H9 (cell line): ENCODE measurements at regions not wholly inside any gene's neighbourhood (a gene's known extent, or its start where the extent isn't known, plus 50 kb on each side); places are given as distances from the start of the nearest gene placed in this dataset.

Source experiments
- DNase-seq: peaks from one replicate; pipeline ENCODE4 v3.0.0-alpha.2; 2017
- H2AFZ ChIP-seq: one replicate; pipeline ENCODE4 v1.6.1; 2013; ENCODE audit warnings: mild to moderate bottlenecking, low read length, control low read depth, moderate library complexity
- H2AK5ac ChIP-seq: 2 replicates; pipeline ENCODE4 v1.6.1; 2013; ENCODE audit warnings: low read length, control low read depth, mixed read lengths; ENCODE audit not compliant: insufficient read length
- H2BK120ac ChIP-seq: one replicate; pipeline ENCODE4 v1.6.1; 2013; ENCODE audit warnings: low read depth, mild to moderate bottlenecking, low read length, control low read depth, inconsistent platforms; ENCODE audit not compliant: poor library complexity, severe bottlenecking
- H2BK12ac ChIP-seq: 2 replicates; pipeline ENCODE4 v1.6.1; 2013; ENCODE audit warnings: low read length, control low read depth, mixed read lengths, low read depth; ENCODE audit not compliant: insufficient read length
- H2BK15ac ChIP-seq: 2 replicates; pipeline ENCODE4 v1.6.1; 2013; ENCODE audit warnings: low read depth, low read length, control low read depth
- H2BK20ac ChIP-seq: one replicate; pipeline ENCODE4 v1.6.1; 2013; ENCODE audit warnings: low read depth, mild to moderate bottlenecking, low read length, control low read depth, inconsistent platforms; ENCODE audit not compliant: poor library complexity, severe bottlenecking
- H2BK5ac ChIP-seq: 2 replicates; pipeline ENCODE4 v1.6.1; 2013; ENCODE audit warnings: low read length, control low read depth, mixed read lengths; ENCODE audit not compliant: insufficient read length
- H3K14ac ChIP-seq: 2 replicates; pipeline ENCODE4 v1.6.1; 2013; ENCODE audit warnings: low read length, control low read depth; ENCODE audit not compliant: insufficient read depth
- H3K18ac ChIP-seq: 2 replicates; pipeline ENCODE4 v1.6.1; 2013; ENCODE audit warnings: low read depth, mild to moderate bottlenecking, mixed read lengths, low read length, control low read depth; ENCODE audit not compliant: insufficient read length
- H3K23ac ChIP-seq: 2 replicates; pipeline ENCODE4 v1.6.1; 2013; ENCODE audit warnings: low read length, control low read depth, mixed read lengths, low read depth; ENCODE audit not compliant: insufficient read length
- H3K23me2 ChIP-seq: 2 replicates; pipeline ENCODE4 v1.6.1; 2013; ENCODE audit warnings: low read depth, mild to moderate bottlenecking, mixed read lengths, low read length, control low read depth; ENCODE audit not compliant: insufficient read length, poor library complexity, severe bottlenecking
- H3K27ac ChIP-seq: 2 replicates; pipeline ENCODE4 v1.5.1; 2013; ENCODE audit warnings: low read length, control low read depth, mixed read lengths, low read depth; ENCODE audit not compliant: insufficient read length
- H3K27me3 ChIP-seq: 2 replicates; pipeline ENCODE4 v1.6.1; 2013; ENCODE audit warnings: low read length, control low read depth, inconsistent platforms; ENCODE audit not compliant: insufficient read depth
- H3K4ac ChIP-seq: 2 replicates; pipeline ENCODE4 v1.6.1; 2013; ENCODE audit warnings: low read depth, mild to moderate bottlenecking, control low read depth, inconsistent platforms, low read length, moderate library complexity
- H3K4me1 ChIP-seq: 2 replicates; pipeline ENCODE4 v1.6.1; 2013; ENCODE audit warnings: low read length, control low read depth, inconsistent platforms; ENCODE audit not compliant: insufficient read depth
- H3K4me2 ChIP-seq: 2 replicates; pipeline ENCODE4 v1.6.1; 2013; ENCODE audit warnings: low read length, control low read depth, mixed read lengths; ENCODE audit not compliant: insufficient read length, insufficient read depth
- H3K56ac ChIP-seq: 2 replicates; pipeline ENCODE4 v1.6.1; 2013; ENCODE audit warnings: low read depth, mild to moderate bottlenecking, mixed read lengths, low read length, control low read depth; ENCODE audit not compliant: insufficient read length
- H3K79me1 ChIP-seq: 2 replicates; pipeline ENCODE4 v1.6.1; 2013; ENCODE audit warnings: low read depth, mild to moderate bottlenecking, moderate library complexity, low read length, control low read depth, inconsistent platforms; ENCODE audit not compliant: insufficient read depth, poor library complexity, severe bottlenecking
- H3K79me2 ChIP-seq: 2 replicates; pipeline ENCODE4 v1.6.1; 2013; ENCODE audit warnings: low read length, control low read depth, inconsistent platforms; ENCODE audit not compliant: insufficient read depth
- H3K9ac ChIP-seq: 2 replicates; pipeline ENCODE4 v1.6.1; 2013; ENCODE audit warnings: low read length, control low read depth, mixed read lengths; ENCODE audit not compliant: insufficient read length; ENCODE audit errors: extremely low read depth
- H3K9me3 ChIP-seq: one replicate; pipeline ENCODE4 v1.6.1; 2013; ENCODE audit warnings: low read depth, low read length, inconsistent platforms; ENCODE audit not compliant: control insufficient read depth
- H3T11ph ChIP-seq: one replicate; pipeline ENCODE4 v1.6.1; 2013; ENCODE audit warnings: mild to moderate bottlenecking, low read length, control low read depth, inconsistent platforms
- H4K20me1 ChIP-seq: one replicate; pipeline ENCODE4 v1.6.1; 2013; ENCODE audit not compliant: control insufficient read depth, insufficient read length, insufficient read depth
- H4K5ac ChIP-seq: 2 replicates; pipeline ENCODE4 v1.6.1; 2013; ENCODE audit warnings: low read depth, mild to moderate bottlenecking, mixed read lengths, low read length, control low read depth; ENCODE audit not compliant: insufficient read length
- H4K8ac ChIP-seq: replicated peaks from 2 replicates; pipeline ENCODE4 v1.6.1; 2013; ENCODE audit warnings: low read length, control low read depth, mixed read lengths, low read depth; ENCODE audit not compliant: insufficient read length
- H4K91ac ChIP-seq: 2 replicates; pipeline ENCODE4 v1.6.1; 2013; ENCODE audit warnings: low read depth, mild to moderate bottlenecking, moderate library complexity, mixed read lengths, low read length, control low read depth; ENCODE audit not compliant: insufficient read length
- H3K27ac Mint-ChIP-seq, 3 experiments: 2 replicates in 2 of 3; 3 replicates in 1 of 3; pipeline ENCODE4 v1.8.0; 2020 to 2021; ENCODE audit warnings: mixed read lengths in 3 of 3, mild to moderate bottlenecking in 1 of 3, moderate library complexity in 1 of 3
- H3K27me3 Mint-ChIP-seq: 2 replicates; pipeline ENCODE4 v1.8.0; 2021; ENCODE audit warnings: low read depth, mild to moderate bottlenecking, moderate library complexity, mixed read lengths
- H3K36me3 Mint-ChIP-seq, 3 experiments: 2 replicates in 2 of 3; 3 replicates in 1 of 3; pipeline ENCODE4 v1.8.0; 2020 to 2021; ENCODE audit warnings: low read depth in 3 of 3, mixed read lengths in 3 of 3; ENCODE audit not compliant: insufficient read depth in 1 of 3
- H3K4me1 Mint-ChIP-seq, 2 experiments: 2 replicates each; pipeline ENCODE4 v1.8.0; 2020; ENCODE audit warnings: mixed read lengths in 2 of 2
- H3K4me3 Mint-ChIP-seq, 2 experiments: 2 replicates in 1 of 2; 3 replicates in 1 of 2; pipeline ENCODE4 v1.8.0; 2020 to 2021; ENCODE audit warnings: mild to moderate bottlenecking in 2 of 2, mixed read lengths in 2 of 2, moderate library complexity in 1 of 2
- H3K9me3 Mint-ChIP-seq, 2 experiments: 2 replicates in 1 of 2; 3 replicates in 1 of 2; pipeline ENCODE4 v1.8.0; 2020; ENCODE audit warnings: mild to moderate bottlenecking in 2 of 2, mixed read lengths in 2 of 2, moderate library complexity in 1 of 2
- CTCF ChIP-seq: fragments of 200-600 bp; sonication (generic); conservative IDR thresholded peaks from 3 replicates; pipeline ENCODE4 v1.8.0; 2021; ENCODE audit warnings: antibody characterized with exemption, mild to moderate bottlenecking
- WGBS: extraction: QIAGEN DNeasy Blood & Tissue Kit; methylation state at CpG from one replicate; pipeline ENCODE4 v1.1.7; 2013; ENCODE audit warnings: missing lambda C conversion rate, low lambda C conversion rate, mixed read lengths; ENCODE audit not compliant: insufficient read length; ENCODE audit errors: extremely low coverage; 5-methylcytosine and 5-hydroxymethylcytosine counted together

- WGBS, result no CpG with 5 or more reads among the region's 15 CpGs
- peak overlapping the region; percentile 54 for H3K18ac ChIP-seq
- no peak overlapping the region for H3K4ac ChIP-seq
- Mint-ChIP-seq H3K27ac (peak overlapping the region; percentile 82 to 97 (median 96)), H3K4me1 (peaks cover 37 to 38% of the 10 kb centered on the region in 2 experiments), H3K9me3 (peaks cover 16 to 22% of the 10 kb centered on the region in 2 experiments), H3K4me3 (peak overlapping the region; percentile 61 to 77), H3K27me3 (peaks cover 38% of the 10 kb centered on the region), H3K36me3 (peaks cover 9 to 18% (median 15%) of the 10 kb centered on the region in 3 experiments)
- H2BK20ac ChIP-seq, result no peak overlapping the region
- no peak overlapping the region for H3K23ac ChIP-seq
- peak overlapping the region; percentile 26 for H3K4me2 ChIP-seq
- H3K23me2 ChIP-seq, result no peaks in the 10 kb centered on the region
- H3K79me1 ChIP-seq, result no peaks in the 10 kb centered on the region
- H3K56ac ChIP-seq, result no peak overlapping the region
- no peak overlapping the region for H2BK120ac ChIP-seq
- H2BK12ac ChIP-seq, result no peak overlapping the region
- TF ChIP-seq CTCF, result no peak
- H4K8ac ChIP-seq, result no peak overlapping the region
- H2BK5ac ChIP-seq, result no peak overlapping the region
- H2BK15ac ChIP-seq, result no peak overlapping the region
- DNase-seq, result peak; percentile 72
- no peak overlapping the region for H3T11ph ChIP-seq
- H2AK5ac ChIP-seq, result no peak overlapping the region
- H3K14ac ChIP-seq, result peak overlapping the region; percentile 82; the same call in 1 of the 2 replicates
- H4K5ac ChIP-seq, result no peak overlapping the region
- H3K9ac ChIP-seq, result no peak overlapping the region
- no peaks in the 10 kb centered on the region for H3K79me2 ChIP-seq
- no peak overlapping the region for H3K27ac ChIP-seq
- no peak overlapping the region for H4K91ac ChIP-seq
- H4K20me1 ChIP-seq, result no peaks in the 10 kb centered on the region
- no peaks in the 10 kb centered on the region for H3K9me3 ChIP-seq
- H3K4me1 ChIP-seq, result 0 out of 2 replicates have a peak, but pooled peaks cover 2% of the 10 kb centered on the region
- H3K27me3 ChIP-seq, result no peaks in the 10 kb centered on the region; the same call in 1 of the 2 replicates
- no peak overlapping the region for H2AFZ ChIP-seq
Measured at GRCh38 chr20:51221791-51222408, 199.0 kb upstream of the KCNG1 start.
